Kidney (tissue), 13 donors: ENCODE measurements at regions not wholly inside any gene's neighbourhood (a gene's known extent, or its start where the extent isn't known, plus 50 kb on each side); places are given as distances from the start of the nearest gene placed in this dataset.

Experiments used
- DNase-seq, 5 donors: peaks; one replicate each; pipeline ENCODE4 v3.0.0-alpha.2; 2013 to 2020
- FAIRE-seq: peaks from 2 replicates; lab custom pipeline; 2012; peaks lifted over from hg19 to GRCh38; lab: Jason Lieb, UNC
- H3K27ac ChIP-seq, 2 donors: one replicate each; pipeline ENCODE4 v1.7.0; 2013; ENCODE audit warnings: low read depth in 2 of 2, low read length in 2 of 2, inconsistent platforms in 1 of 2
- H3K27me3 ChIP-seq: one replicate; pipeline ENCODE4 v1.7.1; 2013; ENCODE audit warnings: low read length, inconsistent platforms; ENCODE audit not compliant: control insufficient read depth, insufficient read depth
- H3K36me3 ChIP-seq, 3 donors: one replicate each; pipeline versions ENCODE4 v1.7.0 to v1.7.1; 2013; ENCODE audit warnings: low read length in 3 of 3, control low read depth in 1 of 3, inconsistent platforms in 1 of 3; ENCODE audit not compliant: insufficient read depth in 3 of 3, control insufficient read depth in 2 of 3
- H3K4me1 ChIP-seq, 3 donors: one replicate each; pipeline versions ENCODE4 v1.7.0 to v1.7.1; 2013; ENCODE audit warnings: low read length in 3 of 3, inconsistent platforms in 1 of 3, low read depth in 1 of 3; ENCODE audit not compliant: control insufficient read depth in 2 of 3, insufficient read depth in 2 of 3
- H3K4me3 ChIP-seq, 3 donors: one replicate each; pipeline versions ENCODE4 v1.7.0 to v1.8.1; 2013; ENCODE audit warnings: low read length in 3 of 3, control low read depth in 1 of 3, inconsistent platforms in 1 of 3
- H3K9ac ChIP-seq, 3 donors: one replicate each; pipeline versions ENCODE4 v1.7.0 to v1.7.1; 2013; ENCODE audit warnings: low read length in 3 of 3, control low read depth in 1 of 3, inconsistent platforms in 1 of 3
- H3K9me3 ChIP-seq, 3 donors: one replicate each; pipeline versions ENCODE4 v1.7.0 to v1.7.1; 2013; ENCODE audit warnings: low read length in 3 of 3, control low read depth in 1 of 3, inconsistent platforms in 1 of 3; ENCODE audit not compliant: control insufficient read depth in 2 of 3, insufficient read depth in 1 of 3
- CTCF ChIP-seq: IDR thresholded peaks from 3 replicates; pipeline ENCODE4 v1.5.1; 2012; ENCODE audit warnings: mild to moderate bottlenecking, moderate library complexity, borderline replicate concordance; ENCODE audit not compliant: insufficient read depth; ENCODE audit errors: extremely low read depth
- intact Hi-C: fragments of 100-400 bp; cut with DNase I; formaldehyde crosslinking; loops from one replicate; pipeline ENCODE4 v1.11.1; 2022
- donor health status: control.
- donor health status: control.
- donor health status: control.
- donor health status: control.
- donor health status: control.
- donor health status: DM: yes; HTN: yes; CAD: no.
- donor health status: Normal renal cell carcinoma (clear cell type).

GRCh38 chrX:10077425-10078188 lies 79.2 kb upstream of the CLCN4 start:
- no peaks in the 10 kb centered on the region for H3K9me3 ChIP-seq
- H3K36me3 ChIP-seq, result peaks cover 0 to 7% (median 0%) of the 10 kb centered on the region in 3 donors
- no peak overlapping the region for H3K4me3 ChIP-seq
- no peak for DNase-seq
- FAIRE-seq, result no peak
- intact Hi-C loops, result no loop called here
- H3K27me3 ChIP-seq, result no peaks in the 10 kb centered on the region
- TF ChIP-seq CTCF, result no peak
- H3K9ac ChIP-seq, result no peak overlapping the region
- no peaks in the 10 kb centered on the region for H3K4me1 ChIP-seq
- H3K27ac ChIP-seq, result no peak overlapping the region

GRCh38 chrX:10078266-10078665 lies 78.5 kb upstream of the CLCN4 start:
- no peak overlapping the region for H3K27ac ChIP-seq
- H3K4me3 ChIP-seq, result no peak overlapping the region
- intact Hi-C loops, result no loop called here
- DNase-seq, result no peak
- H3K27me3 ChIP-seq, result no peaks in the 10 kb centered on the region
- FAIRE-seq, result no peak
- H3K9me3 ChIP-seq, result no peaks in the 10 kb centered on the region
- no peak overlapping the region for H3K9ac ChIP-seq
- H3K36me3 ChIP-seq, result peaks cover 0 to 7% (median 0%) of the 10 kb centered on the region in 3 donors
- no peaks in the 10 kb centered on the region for H3K4me1 ChIP-seq
- no peak for TF ChIP-seq CTCF

GRCh38 chrX:10079231-10079630 lies 77.5 kb upstream of the CLCN4 start:
- FAIRE-seq, result no peak
- DNase-seq, result no peak
- Histone ChIP-seq H3K4me1 (no peaks in the 10 kb centered on the region), H3K27ac (no peak overlapping the region), H3K36me3 (peaks cover 0 to 7% (median 0%) of the 10 kb centered on the region in 3 donors), H3K4me3 (no peak overlapping the region), H3K9ac (no peak overlapping the region), H3K27me3 (no peaks in the 10 kb centered on the region), H3K9me3 (no peaks in the 10 kb centered on the region)
- TF ChIP-seq CTCF, result no peak
- intact Hi-C loops, result no loop called here

GRCh38 chrX:10083809-10084208 lies 73.0 kb upstream of the CLCN4 start:
- TF ChIP-seq CTCF, result no peak
- Histone ChIP-seq H3K27me3 (no peaks in the 10 kb centered on the region), H3K4me3 (no peak overlapping the region), H3K9ac (no peak overlapping the region), H3K36me3 (peaks cover 0 to 7% (median 0%) of the 10 kb centered on the region in 3 donors), H3K27ac (no peak overlapping the region), H3K4me1 (no peaks in the 10 kb centered on the region), H3K9me3 (no peaks in the 10 kb centered on the region)
- intact Hi-C loops, result no loop called here
- FAIRE-seq, result no peak
- no peak for DNase-seq
